ENCODE measurements at regions not wholly inside any gene's neighbourhood (a gene's known extent, or its start where the extent isn't known, plus 50 kb on each side); places are given as distances from the start of the nearest gene placed in this dataset.

- DNase-seq = no peak
Observed at GRCh38 chr9:7936996-7937395, 137.4 kb upstream of the DMAC1 start.

- DNase-seq = peak in 1 of 5 donors; percentile 6
Observed at GRCh38 chr9:7936163-7936562, 136.6 kb upstream of the DMAC1 start.

- peak in 1 of 5 donors; percentile 75 for DNase-seq
Observed at GRCh38 chr9:7935681-7936080, 136.1 kb upstream of the DMAC1 start.

- no peak for DNase-seq
Observed at GRCh38 chr9:7932767-7933166, 133.2 kb upstream of the DMAC1 start.

GRCh38 chr9:7930613-7931012 lies 131.0 kb upstream of the DMAC1 start:
- no peak for DNase-seq

GRCh38 chr9:7921545-7922197 lies 122.1 kb upstream of the DMAC1 start:
- no peak for DNase-seq

- no peak for DNase-seq
Observed at GRCh38 chr9:7912037-7912535, 112.5 kb upstream of the DMAC1 start.

GRCh38 chr9:7910426-7911020 lies 110.9 kb upstream of the DMAC1 start:
- DNase-seq = no peak

- DNase-seq = no peak
Observed at GRCh38 chr9:7909537-7909936, 110.0 kb upstream of the DMAC1 start.

- no peak for DNase-seq
Observed at GRCh38 chr9:7907551-7908337, 108.2 kb upstream of the DMAC1 start.

- DNase-seq = peak in 1 of 5 donors; percentile 5
Observed at GRCh38 chr9:7906783-7907550, 107.4 kb upstream of the DMAC1 start.

GRCh38 chr9:7901621-7902020 lies 102.0 kb upstream of the DMAC1 start:
- no peak for DNase-seq

GRCh38 chr9:7900541-7900940 lies 101.0 kb upstream of the DMAC1 start:
- no peak for DNase-seq

GRCh38 chr9:7899753-7900152 lies 100.2 kb upstream of the DMAC1 start:
- no peak for DNase-seq

- no peak for DNase-seq
Observed at GRCh38 chr9:7894231-7894630, 94.7 kb upstream of the DMAC1 start.

- no peak for DNase-seq
Observed at GRCh38 chr9:7892975-7893374, 93.4 kb upstream of the DMAC1 start.

- peak in 1 of 5 donors; percentile 81 for DNase-seq
Observed at GRCh38 chr9:7879551-7880245, 80.1 kb upstream of the DMAC1 start.

- no peak for DNase-seq
Observed at GRCh38 chr9:7871977-7872730, 72.6 kb upstream of the DMAC1 start.

GRCh38 chr9:7869340-7869739 lies 69.8 kb upstream of the DMAC1 start:
- DNase-seq = no peak

- DNase-seq = no peak
Observed at GRCh38 chr9:7862170-7862569, 62.6 kb upstream of the DMAC1 start.

- no peak for DNase-seq
Observed at GRCh38 chr9:7861086-7861485, 61.5 kb upstream of the DMAC1 start.

GRCh38 chr9:7860335-7860709 lies 60.7 kb upstream of the DMAC1 start:
- no peak for DNase-seq
